22Rv1 (cell line): ENCODE measurements at regions not wholly inside any gene's neighbourhood (a gene's known extent, or its start where the extent isn't known, plus 50 kb on each side); places are given as distances from the start of the nearest gene placed in this dataset.

ENCODE experiments used
- ZFX ChIP-seq: fragments of 450-650 bp; IDR thresholded peaks from 2 replicates; pipeline ENCODE4 v1.6.1; 2017; ENCODE audit warnings: antibody characterized with exemption, borderline replicate concordance
- TF ChIP-seq, protein P1 (sequence below): fragments of 450-650 bp; IDR thresholded peaks from 2 replicates; pipeline ENCODE4 v1.5.1; 2017; ENCODE audit warnings: mild to moderate bottlenecking

DNA sequence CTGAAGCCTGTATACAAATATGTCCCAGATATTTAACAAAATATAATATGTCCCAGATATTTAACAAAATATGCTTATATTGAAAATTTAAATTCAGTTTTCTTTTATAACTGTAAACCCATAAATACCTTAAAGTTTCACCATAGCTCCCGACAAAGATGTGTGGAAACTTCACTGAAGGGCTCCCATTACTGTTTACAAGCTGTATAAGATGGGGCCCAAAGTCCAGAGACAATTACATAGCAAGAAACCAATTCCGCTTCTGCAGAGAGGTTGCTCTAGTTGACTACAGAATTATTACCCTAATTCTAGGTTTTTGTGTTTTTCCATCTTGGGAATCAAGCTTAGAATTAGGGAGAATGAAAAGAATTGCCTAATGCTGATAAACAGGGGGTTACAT lies 102.6 kb upstream of the EPHA6 start:
- TF ChIP-seq, protein P1, sequence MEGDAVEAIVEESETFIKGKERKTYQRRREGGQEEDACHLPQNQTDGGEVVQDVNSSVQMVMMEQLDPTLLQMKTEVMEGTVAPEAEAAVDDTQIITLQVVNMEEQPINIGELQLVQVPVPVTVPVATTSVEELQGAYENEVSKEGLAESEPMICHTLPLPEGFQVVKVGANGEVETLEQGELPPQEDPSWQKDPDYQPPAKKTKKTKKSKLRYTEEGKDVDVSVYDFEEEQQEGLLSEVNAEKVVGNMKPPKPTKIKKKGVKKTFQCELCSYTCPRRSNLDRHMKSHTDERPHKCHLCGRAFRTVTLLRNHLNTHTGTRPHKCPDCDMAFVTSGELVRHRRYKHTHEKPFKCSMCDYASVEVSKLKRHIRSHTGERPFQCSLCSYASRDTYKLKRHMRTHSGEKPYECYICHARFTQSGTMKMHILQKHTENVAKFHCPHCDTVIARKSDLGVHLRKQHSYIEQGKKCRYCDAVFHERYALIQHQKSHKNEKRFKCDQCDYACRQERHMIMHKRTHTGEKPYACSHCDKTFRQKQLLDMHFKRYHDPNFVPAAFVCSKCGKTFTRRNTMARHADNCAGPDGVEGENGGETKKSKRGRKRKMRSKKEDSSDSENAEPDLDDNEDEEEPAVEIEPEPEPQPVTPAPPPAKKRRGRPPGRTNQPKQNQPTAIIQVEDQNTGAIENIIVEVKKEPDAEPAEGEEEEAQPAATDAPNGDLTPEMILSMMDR = no peak
- no peak for TF ChIP-seq ZFX
